K562 (cell line): ENCODE measurements at regions not wholly inside any gene's neighbourhood (a gene's known extent, or its start where the extent isn't known, plus 50 kb on each side); places are given as distances from the start of the nearest gene placed in this dataset.

Experiments
- BRF1 ChIP-seq: IDR thresholded peaks from 3 replicates; pipeline ENCODE4 v1.6.1; 2011; ENCODE audit warnings: borderline replicate concordance, mild to moderate bottlenecking; ENCODE audit not compliant: insufficient read length; ENCODE audit errors: extremely low read depth
- CBX1 ChIP-seq: sonication (generic); IDR thresholded peaks from 2 replicates; pipeline ENCODE4 v1.6.1; 2016; ENCODE audit warnings: antibody characterized with exemption, low read depth, mild to moderate bottlenecking
- EP300 ChIP-seq: IDR thresholded peaks from 2 replicates; pipeline ENCODE4 v1.6.1; 2012; ENCODE audit warnings: low read length, improper control_type of control experiment
- FOS ChIP-seq: IDR thresholded peaks from 3 replicates; pipeline ENCODE4 v1.6.1; 2011; ENCODE audit not compliant: insufficient read length; ENCODE audit errors: extremely low read depth
- MAZ ChIP-seq, 2 experiments: fragments of 450-650 bp in 1 of 2; sonication (generic) in 1 of 2; formaldehyde crosslinking; IDR thresholded peaks in 1 of 2; conservative IDR thresholded peaks in 1 of 2; 2 replicates each; pipeline versions ENCODE4 v1.4.0 to v1.5.0; 2020; ENCODE audit warnings: mild to moderate bottlenecking in 1 of 2, missing genetic modification reagents in 1 of 2
- NEUROD1 ChIP-seq: fragments of 150-350 bp; IDR thresholded peaks from 2 replicates; pipeline ENCODE4 v1.6.1; 2014; ENCODE audit warnings: borderline replicate concordance, low read length, low read depth; ENCODE audit not compliant: partially characterized antibody
- POLR2AphosphoS5 ChIP-seq: IDR thresholded peaks from 2 replicates; pipeline ENCODE4 v1.6.1; 2011; ENCODE audit warnings: mild to moderate bottlenecking, low read depth, low read length, moderate library complexity; ENCODE audit not compliant: control insufficient read depth, insufficient read depth
- RCOR1 ChIP-seq, 2 experiments: IDR thresholded peaks; 2 replicates each; pipeline ENCODE4 v1.6.1; 2012; ENCODE audit warnings: low read depth in 2 of 2, low read length in 2 of 2, borderline replicate concordance in 1 of 2, improper control_type of control experiment in 1 of 2
- ZFX ChIP-seq: sonication (generic); formaldehyde crosslinking; IDR thresholded peaks from 2 replicates; pipeline ENCODE4 v1.8.0; 2022; ENCODE audit warnings: mild to moderate bottlenecking, missing genetic modification reagents, moderate library complexity
- ZNF143 ChIP-seq: sonication (generic); formaldehyde crosslinking; IDR thresholded peaks from 2 replicates; pipeline ENCODE4 v1.9.0; 2022; ENCODE audit warnings: mild to moderate bottlenecking, missing genetic modification reagents
- ZNF668 ChIP-seq: fragments of 250-450 bp; sonication (Bioruptor Pico); IDR thresholded peaks from 2 replicates; pipeline ENCODE4 v1.8.0; 2022; ENCODE audit warnings: mild to moderate bottlenecking, inconsistent platforms
- TF ChIP-seq, protein P1 (sequence below): fragments of 450-650 bp; IDR thresholded peaks from 2 replicates; pipeline ENCODE4 v1.7.0; 2016; ENCODE audit warnings: borderline replicate concordance

DNA sequence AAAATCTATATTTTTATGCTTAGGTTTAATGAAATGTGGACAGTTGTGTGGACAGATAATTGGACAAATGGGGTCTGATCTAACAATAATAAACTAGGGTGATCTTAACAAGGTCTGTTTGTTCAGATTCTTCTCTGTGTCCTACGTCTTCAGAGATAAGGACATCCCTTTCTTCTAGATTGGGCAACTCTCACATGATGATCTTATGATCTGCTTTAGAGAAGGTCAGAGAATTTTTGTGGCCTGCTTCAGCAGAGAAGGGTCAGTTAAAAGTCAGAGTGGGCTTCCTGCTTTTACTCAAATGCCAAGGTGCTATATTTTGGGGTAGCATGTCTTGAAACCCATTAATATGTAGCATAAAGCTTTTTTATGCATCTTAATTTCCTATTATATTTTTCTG lies 63.8 kb upstream of the RGMB start:
- TF ChIP-seq CBX1: no peak
- TF ChIP-seq ZNF668: no peak
- no peak for TF ChIP-seq NEUROD1
- TF ChIP-seq ZFX (CRISPR knock-in tag): no peak
- TF ChIP-seq, protein P1, sequence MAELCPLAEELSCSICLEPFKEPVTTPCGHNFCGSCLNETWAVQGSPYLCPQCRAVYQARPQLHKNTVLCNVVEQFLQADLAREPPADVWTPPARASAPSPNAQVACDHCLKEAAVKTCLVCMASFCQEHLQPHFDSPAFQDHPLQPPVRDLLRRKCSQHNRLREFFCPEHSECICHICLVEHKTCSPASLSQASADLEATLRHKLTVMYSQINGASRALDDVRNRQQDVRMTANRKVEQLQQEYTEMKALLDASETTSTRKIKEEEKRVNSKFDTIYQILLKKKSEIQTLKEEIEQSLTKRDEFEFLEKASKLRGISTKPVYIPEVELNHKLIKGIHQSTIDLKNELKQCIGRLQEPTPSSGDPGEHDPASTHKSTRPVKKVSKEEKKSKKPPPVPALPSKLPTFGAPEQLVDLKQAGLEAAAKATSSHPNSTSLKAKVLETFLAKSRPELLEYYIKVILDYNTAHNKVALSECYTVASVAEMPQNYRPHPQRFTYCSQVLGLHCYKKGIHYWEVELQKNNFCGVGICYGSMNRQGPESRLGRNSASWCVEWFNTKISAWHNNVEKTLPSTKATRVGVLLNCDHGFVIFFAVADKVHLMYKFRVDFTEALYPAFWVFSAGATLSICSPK: no peak
- TF ChIP-seq FOS: no peak
- TF ChIP-seq ZNF143: no peak
- no peak for TF ChIP-seq RCOR1 (IDR thresholded peaks at IDR 0.05; ENCODE audit: borderline replicate concordance in 1 of 2, low read depth in 2 of 2, low read length in 2 of 2)
- TF ChIP-seq EP300: no peak
- no peak for TF ChIP-seq BRF1
- no peak for TF ChIP-seq POLR2AphosphoS5
- no peak for TF ChIP-seq MAZ (CRISPR knock-in tag; conservative IDR thresholded peaks at IDR 0.05 in 1 of 2, IDR thresholded peaks at IDR 0.05 in 1 of 2)
